Activated CD4-positive, alpha-beta memory T cell treated with anti-CD3 and anti-CD28 coated beads, Interleukin-2, amount 10 ng/mL, durations not matched to agents 7 days and 5 days (primary cell): ENCODE measurements at regions not wholly inside any gene's neighbourhood (a gene's known extent, or its start where the extent isn't known, plus 50 kb on each side); places are given as distances from the start of the nearest gene placed in this dataset.
"Not testable (repeated sequence)": the region's sequence is repeated elsewhere in the genome, so short reads cannot be mapped to it uniquely, and the experiment has no call there.

Source experiments
- CTCF ChIA-PET: fragments of 350-600 bp; sonication (Branson Sonifier 250); formaldehyde crosslinking; loops from one replicate; lab custom pipeline; 2021; ENCODE audit warnings: antibody characterized with exemption, inconsistent platforms; lab: Charles Lee
- POLR2A ChIA-PET: fragments of 350-600 bp; sonication (Branson Sonifier 250); formaldehyde crosslinking; loops from one replicate; lab custom pipeline; 2021; ENCODE audit warnings: antibody characterized with exemption; lab: Charles Lee
- DNase-seq: peaks from one replicate; pipeline ENCODE4 v3.0.0-alpha.2; 2020
- H3K27ac Mint-ChIP-seq: one replicate; pipeline ENCODE4 v1.8.0; 2021; ENCODE audit warnings: mild to moderate bottlenecking, mixed read lengths
- H3K27me3 Mint-ChIP-seq: one replicate; pipeline ENCODE4 v1.8.0; 2021; ENCODE audit warnings: mixed read lengths
- H3K36me3 Mint-ChIP-seq: one replicate; pipeline ENCODE4 v1.8.0; 2021; ENCODE audit warnings: low read depth, mixed read lengths
- H3K4me1 Mint-ChIP-seq: one replicate; pipeline ENCODE4 v1.8.0; 2021; ENCODE audit warnings: mixed read lengths
- H3K4me3 Mint-ChIP-seq: one replicate; pipeline ENCODE4 v1.8.0; 2021; ENCODE audit warnings: mild to moderate bottlenecking, mixed read lengths
- H3K9me3 Mint-ChIP-seq: one replicate; pipeline ENCODE4 v1.8.0; 2021; ENCODE audit warnings: mixed read lengths

DNA sequence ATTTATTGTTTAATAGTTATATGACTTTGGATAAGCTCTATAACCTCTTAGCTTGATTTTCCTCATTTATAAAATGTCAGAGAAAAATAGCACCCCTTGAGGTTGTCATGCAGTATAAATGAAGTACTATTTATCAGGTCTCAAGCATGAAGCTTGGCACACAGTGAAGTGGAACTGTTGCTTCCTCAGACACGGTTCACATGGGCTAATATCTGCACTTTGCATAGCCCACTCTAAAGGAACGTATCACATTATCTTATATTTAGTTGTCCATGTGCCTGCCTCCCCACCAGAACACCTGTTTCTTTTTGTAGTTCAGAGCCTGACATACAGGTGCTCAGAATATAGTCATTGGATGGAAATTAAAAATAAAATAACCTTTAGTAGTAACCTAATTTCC, 273.7 kb downstream of the SOX2 start:
- no peak overlapping the region for H3K27ac Mint-ChIP-seq
- H3K4me3 Mint-ChIP-seq, result no peak overlapping the region
- ChIA-PET POLR2A (no interaction called here), CTCF (no interaction called here)
- no peak for DNase-seq
- H3K27me3 Mint-ChIP-seq, result no peaks in the 10 kb centered on the region
- no peaks in the 10 kb centered on the region for H3K36me3 Mint-ChIP-seq
- H3K9me3 Mint-ChIP-seq, result peaks cover 3% of the 10 kb centered on the region
- H3K4me1 Mint-ChIP-seq, result no peaks in the 10 kb centered on the region

- Mint-ChIP-seq H3K4me1 (no peaks in the 10 kb centered on the region), H3K27ac (no peak overlapping the region), H3K27me3 (no peaks in the 10 kb centered on the region), H3K36me3 (no peaks in the 10 kb centered on the region), H3K4me3 (no peak overlapping the region), H3K9me3 (peaks cover 3% of the 10 kb centered on the region)
- ChIA-PET POLR2A (no interaction called here), CTCF (no interaction called here)
- no peak for DNase-seq
These were observed 276.0 kb downstream of the SOX2 start for GRCh38 chr3:181987736-181988135.

- H3K27me3 Mint-ChIP-seq, result no peaks in the 10 kb centered on the region
- no peak for DNase-seq
- no peaks in the 10 kb centered on the region for H3K4me1 Mint-ChIP-seq
- no peak overlapping the region for H3K4me3 Mint-ChIP-seq
- H3K9me3 Mint-ChIP-seq, result peaks cover 1% of the 10 kb centered on the region
- CTCF ChIA-PET, result no interaction called here
- POLR2A ChIA-PET, result no interaction called here
- no peaks in the 10 kb centered on the region for H3K36me3 Mint-ChIP-seq
- H3K27ac Mint-ChIP-seq, result no peak overlapping the region
These were observed 287.1 kb downstream of the SOX2 start for GRCh38 chr3:181998828-181999227.

GRCh38 chr3:181999314-181999713, 287.6 kb downstream of the SOX2 start:
- POLR2A ChIA-PET, result no interaction called here
- Mint-ChIP-seq H3K4me1 (no peaks in the 10 kb centered on the region), H3K4me3 (no peak overlapping the region), H3K36me3 (no peaks in the 10 kb centered on the region), H3K27me3 (no peaks in the 10 kb centered on the region), H3K27ac (no peak overlapping the region), H3K9me3 (no peaks in the 10 kb centered on the region)
- DNase-seq, result no peak
- CTCF ChIA-PET, result no interaction called here

DNA sequence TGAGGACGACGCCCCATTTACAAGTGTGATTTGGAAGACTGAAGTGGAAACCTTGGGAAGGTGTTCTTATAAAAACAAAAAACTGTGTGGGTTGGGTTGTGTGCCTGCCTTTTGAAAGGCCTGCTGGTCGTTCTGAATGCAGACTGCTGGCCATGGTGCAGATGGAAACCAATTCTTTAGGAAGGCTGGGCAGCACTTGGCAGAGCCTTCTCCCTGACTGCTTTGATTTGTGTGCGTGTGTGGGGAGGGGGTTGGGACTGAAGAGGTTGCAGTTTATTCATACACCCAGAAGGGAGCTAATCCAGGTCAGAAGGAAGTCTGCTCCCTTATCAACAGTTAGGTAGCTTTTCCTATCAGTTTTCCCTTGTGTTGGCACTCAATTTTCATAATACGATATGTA, 288.7 kb downstream of the SOX2 start:
- no peak overlapping the region for H3K27ac Mint-ChIP-seq
- CTCF ChIA-PET, result no interaction called here
- POLR2A ChIA-PET, result no interaction called here
- no peaks in the 10 kb centered on the region for H3K27me3 Mint-ChIP-seq
- no peak for DNase-seq
- H3K4me3 Mint-ChIP-seq, result no peak overlapping the region
- no peaks in the 10 kb centered on the region for H3K36me3 Mint-ChIP-seq
- H3K9me3 Mint-ChIP-seq, result no peaks in the 10 kb centered on the region
- no peaks in the 10 kb centered on the region for H3K4me1 Mint-ChIP-seq

GRCh38 chr3:182005219-182005618, 293.5 kb downstream of the SOX2 start:
- Mint-ChIP-seq H3K27ac (no peak overlapping the region), H3K36me3 (no peaks in the 10 kb centered on the region), H3K27me3 (no peaks in the 10 kb centered on the region), H3K9me3 (peaks cover 3% of the 10 kb centered on the region), H3K4me1 (no peaks in the 10 kb centered on the region), H3K4me3 (no peak overlapping the region)
- ChIA-PET POLR2A (no interaction called here), CTCF (interaction anchor here (0.6 kb wide), 1 partner anchor 328 kb away, joined by 5 read pairs; no protein-coding TSS in a partner anchor)
- DNase-seq, result no peak

GRCh38 chr3:182005701-182006100, 294.0 kb downstream of the SOX2 start:
- CTCF ChIA-PET, result no interaction called here
- no peaks in the 10 kb centered on the region for H3K4me1 Mint-ChIP-seq
- POLR2A ChIA-PET, result no interaction called here

GRCh38 chr3:182006431-182006830, 294.7 kb downstream of the SOX2 start:
- Mint-ChIP-seq H3K27me3 (no peaks in the 10 kb centered on the region), H3K9me3 (peaks cover 3% of the 10 kb centered on the region), H3K4me3 (no peak overlapping the region), H3K27ac (no peak overlapping the region), H3K4me1 (no peaks in the 10 kb centered on the region), H3K36me3 (no peaks in the 10 kb centered on the region)
- ChIA-PET POLR2A (no interaction called here), CTCF (no interaction called here)
- no peak for DNase-seq

More at GRCh38 chr3:182005701-182006100, 294.0 kb downstream of the SOX2 start:
- Mint-ChIP-seq H3K27ac (no peak overlapping the region), H3K36me3 (no peaks in the 10 kb centered on the region), H3K27me3 (no peaks in the 10 kb centered on the region), H3K4me3 (no peak overlapping the region), H3K9me3 (peaks cover 3% of the 10 kb centered on the region)
- DNase-seq, result no peak

GRCh38 chr3:182007441-182007840, 295.7 kb downstream of the SOX2 start:
- no peaks in the 10 kb centered on the region for H3K27me3 Mint-ChIP-seq
- POLR2A ChIA-PET, result no interaction called here
- no peaks in the 10 kb centered on the region for H3K36me3 Mint-ChIP-seq
- no peaks in the 10 kb centered on the region for H3K4me1 Mint-ChIP-seq
- no peak overlapping the region for H3K27ac Mint-ChIP-seq
- H3K4me3 Mint-ChIP-seq, result no peak overlapping the region
- H3K9me3 Mint-ChIP-seq, result peaks cover 3% of the 10 kb centered on the region
- no peak for DNase-seq
- CTCF ChIA-PET, result no interaction called here

- no peak for DNase-seq
- ChIA-PET CTCF (no interaction called here), POLR2A (no interaction called here)
These were observed 306.6 kb downstream of the SOX2 start for GRCh38 chr3:182018361-182018760.

DNA sequence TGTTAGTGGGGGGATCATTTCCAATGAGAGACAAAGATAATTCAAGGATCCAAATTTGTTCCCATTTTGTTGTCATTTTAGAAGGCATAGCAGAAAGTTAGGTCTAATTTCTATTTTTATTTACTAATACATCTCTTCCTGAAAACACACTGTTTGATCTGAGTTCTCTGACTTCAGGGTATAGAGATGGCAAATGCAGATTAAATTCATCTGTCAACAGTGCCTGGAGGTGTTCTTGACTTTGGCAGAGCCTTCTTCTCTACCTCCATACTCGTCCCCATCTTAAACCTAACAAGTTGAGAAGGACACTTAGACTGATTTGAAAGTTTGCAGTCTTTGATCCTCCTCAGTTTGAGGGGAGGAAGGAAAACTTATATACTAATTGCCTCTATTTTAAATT, 308.2 kb downstream of the SOX2 start:
- no peak overlapping the region for H3K27ac Mint-ChIP-seq
- H3K9me3 Mint-ChIP-seq, result peaks cover 3% of the 10 kb centered on the region
- no peak overlapping the region for H3K4me3 Mint-ChIP-seq
- POLR2A ChIA-PET, result no interaction called here
- CTCF ChIA-PET, result no interaction called here
- DNase-seq, result no peak
- no peaks in the 10 kb centered on the region for H3K4me1 Mint-ChIP-seq
- no peaks in the 10 kb centered on the region for H3K36me3 Mint-ChIP-seq
- H3K27me3 Mint-ChIP-seq, result no peaks in the 10 kb centered on the region

More at GRCh38 chr3:182018361-182018760, 306.6 kb downstream of the SOX2 start:
- no peaks in the 10 kb centered on the region for H3K9me3 Mint-ChIP-seq
- no peaks in the 10 kb centered on the region for H3K36me3 Mint-ChIP-seq
- H3K4me1 Mint-ChIP-seq, result no peaks in the 10 kb centered on the region
- H3K4me3 Mint-ChIP-seq, result no peak overlapping the region
- H3K27me3 Mint-ChIP-seq, result no peaks in the 10 kb centered on the region
- no peak overlapping the region for H3K27ac Mint-ChIP-seq

GRCh38 chr3:182023843-182024242, 312.1 kb downstream of the SOX2 start:
- Mint-ChIP-seq H3K4me1 (no peaks in the 10 kb centered on the region), H3K36me3 (no peaks in the 10 kb centered on the region), H3K27ac (no peak overlapping the region), H3K4me3 (no peak overlapping the region), H3K9me3 (peaks cover 3% of the 10 kb centered on the region), H3K27me3 (no peaks in the 10 kb centered on the region)
- ChIA-PET POLR2A (no interaction called here), CTCF (no interaction called here)
- DNase-seq, result no peak

DNA sequence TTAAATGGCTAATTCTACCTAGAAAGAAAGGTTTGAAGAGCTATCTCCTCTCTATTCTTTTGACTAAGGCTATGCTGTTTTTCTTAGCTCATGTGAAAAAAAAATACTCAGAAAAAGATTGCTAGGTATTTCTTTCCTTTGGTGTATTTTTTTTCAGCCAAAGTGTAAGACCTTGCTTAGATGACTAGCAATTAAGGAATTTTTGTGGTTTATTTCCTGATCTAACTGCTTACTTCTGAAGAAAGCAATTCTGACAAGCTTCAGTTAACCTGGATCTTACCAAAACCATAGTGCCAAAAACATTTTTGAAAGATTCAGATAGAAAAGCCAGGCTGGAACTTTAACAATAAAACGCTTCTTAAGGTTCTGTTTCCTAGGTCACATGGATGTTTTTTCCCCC, 315.6 kb downstream of the SOX2 start:
- no peaks in the 10 kb centered on the region for H3K36me3 Mint-ChIP-seq
- DNase-seq, result no peak
- POLR2A ChIA-PET, result no interaction called here
- no peaks in the 10 kb centered on the region for H3K27me3 Mint-ChIP-seq
- no peaks in the 10 kb centered on the region for H3K4me1 Mint-ChIP-seq
- no peak overlapping the region for H3K27ac Mint-ChIP-seq
- H3K4me3 Mint-ChIP-seq, result no peak overlapping the region
- peaks cover 3% of the 10 kb centered on the region for H3K9me3 Mint-ChIP-seq
- CTCF ChIA-PET, result no interaction called here

DNA sequence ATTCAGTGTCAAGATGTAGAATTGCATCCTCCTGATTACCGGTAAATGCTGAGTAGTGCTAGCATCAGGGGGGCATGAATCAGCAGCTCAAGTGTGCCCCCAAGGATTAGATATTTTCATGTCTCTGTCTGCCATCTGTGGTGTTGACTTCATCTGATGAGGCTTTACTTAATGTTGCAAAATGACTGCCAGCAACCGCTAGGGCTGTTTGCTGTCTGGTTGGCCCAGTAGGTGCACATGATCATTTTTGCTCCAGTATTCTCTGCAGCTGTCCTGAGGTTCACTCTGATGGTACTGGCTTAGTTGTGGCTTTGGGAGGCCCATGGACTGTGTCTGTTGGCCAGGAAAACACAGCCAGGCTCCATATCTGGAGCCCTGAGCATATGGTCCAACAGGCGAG, 316.4 kb downstream of the SOX2 start:
- DNase-seq, result no peak
- ChIA-PET POLR2A (no interaction called here), CTCF (no interaction called here)
- H3K27ac Mint-ChIP-seq, result no peak overlapping the region
- H3K36me3 Mint-ChIP-seq, result no peaks in the 10 kb centered on the region
- H3K4me1 Mint-ChIP-seq, result no peaks in the 10 kb centered on the region
- H3K4me3 Mint-ChIP-seq, result no peak overlapping the region
- H3K27me3 Mint-ChIP-seq, result no peaks in the 10 kb centered on the region
- H3K9me3 Mint-ChIP-seq, result peaks cover 3% of the 10 kb centered on the region

DNA sequence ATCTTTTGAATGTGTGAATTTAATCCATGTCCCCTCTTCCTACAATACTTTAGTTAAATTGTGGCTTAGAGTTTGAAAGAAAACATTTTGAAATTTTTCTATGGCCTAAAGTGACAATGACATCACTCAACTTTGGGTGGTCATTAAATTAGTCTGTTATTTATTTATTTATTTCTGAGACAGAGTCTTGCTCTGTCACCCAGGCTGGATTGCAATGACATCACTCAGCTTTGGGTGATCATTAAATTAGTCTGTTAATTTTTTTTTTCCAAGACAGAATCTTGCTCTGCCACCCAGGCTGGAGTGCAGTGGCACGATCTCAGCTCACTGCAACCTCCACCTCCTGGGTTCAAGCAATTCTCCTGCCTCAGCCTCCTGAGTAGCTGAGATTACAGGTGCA, 322.5 kb downstream of the SOX2 start:
- H3K9me3 Mint-ChIP-seq, H3K27ac Mint-ChIP-seq, CTCF ChIA-PET, H3K4me1 Mint-ChIP-seq, POLR2A ChIA-PET, DNase-seq, H3K27me3 Mint-ChIP-seq, H3K4me3 Mint-ChIP-seq, H3K36me3 Mint-ChIP-seq: not testable (repeated sequence)
